GM12878 (cell line): ENCODE measurements at regions not wholly inside any gene's neighbourhood (a gene's known extent, or its start where the extent isn't known, plus 50 kb on each side); places are given as distances from the start of the nearest gene placed in this dataset.

ENCODE experiments used
- ATAC-seq: fragments of 200-7000 bp; cut with Tn5 transposase; 3 replicates; pipeline ENCODE4 v1.9.1; 2020; ENCODE audit warnings: mild to moderate bottlenecking, moderate library complexity
- BruUV-seq: library from RNA; stranded (reverse); fragments of 400-500 nt; replicated peaks from 2 replicates; lab custom pipeline; 2021; lab: Mats Ljungman, UMichigan
- CTCF ChIA-PET: fragments of 300-600 bp; sonication (Branson Sonifier 250); formaldehyde crosslinking; extraction: SDS; loops from one replicate; lab custom pipeline; 2021; ENCODE audit warnings: inconsistent platforms; lab: Yijun Ruan, JAX
- POLR2A ChIA-PET: fragments of 350-600 bp; formaldehyde crosslinking; extraction: SDS; loops from one replicate; lab custom pipeline; 2021; ENCODE audit warnings: inconsistent platforms; lab: Charles Lee
- RAD21 ChIA-PET: fragments of 300-600 bp; sonication (Branson Sonifier 250); formaldehyde crosslinking; loops from one replicate; lab custom pipeline; 2023; ENCODE audit warnings: antibody characterized with exemption; ENCODE audit not compliant: unreplicated experiment; lab: Charles Lee
- SMC1A ChIA-PET: fragments of 300-600 bp; sonication (Branson Sonifier 250); formaldehyde crosslinking; loops from one replicate; lab custom pipeline; 2023; ENCODE audit not compliant: unreplicated experiment, uncharacterized antibody; lab: Charles Lee
- DNase-seq: peaks from one replicate; pipeline ENCODE4 v3.0.0-alpha.2; 2011; ENCODE audit warnings: low read depth, low spot score
- FAIRE-seq: peaks from 3 replicates; lab custom pipeline; 2011; peaks lifted over from hg19 to GRCh38; lab: Jason Lieb, UNC
- H2AFZ ChIP-seq: 2 replicates; pipeline ENCODE4 v1.6.0; 2011; ENCODE audit warnings: low read depth, low read length, control low read depth; ENCODE audit not compliant: control insufficient read depth
- H3K27ac ChIP-seq: 2 replicates; pipeline ENCODE4 v1.5.1; 2011; ENCODE audit warnings: control low read depth; ENCODE audit not compliant: control insufficient read depth, insufficient read depth
- H3K27me3 ChIP-seq, 2 experiments: replicated peaks in 1 of 2; 2 replicates each; pipeline versions ENCODE4 v1.6.0 to v1.6.1; 2011; ENCODE audit warnings: low read length in 1 of 2; ENCODE audit not compliant: control insufficient read depth in 2 of 2, insufficient read depth in 2 of 2
- H3K36me3 ChIP-seq, 2 experiments: 2 replicates each; pipeline ENCODE4 v1.5.1; 2011; ENCODE audit warnings: low read length in 1 of 2; ENCODE audit not compliant: control insufficient read depth in 2 of 2, insufficient read depth in 2 of 2
- H3K4me1 ChIP-seq: 2 replicates; pipeline ENCODE4 v1.6.1; 2011; ENCODE audit warnings: mild to moderate bottlenecking, low read length, moderate library complexity, mixed read lengths; ENCODE audit not compliant: control insufficient read depth, insufficient read depth
- H3K4me2 ChIP-seq: 2 replicates; pipeline ENCODE4 v1.6.0; 2011; ENCODE audit warnings: control low read depth; ENCODE audit not compliant: control insufficient read depth, insufficient read depth
- H3K4me3 ChIP-seq: fragments of 200-600 bp; sonication (generic); 2 replicates; pipeline ENCODE4 v1.5.1; 2016
- H3K79me2 ChIP-seq: 2 replicates; pipeline ENCODE4 v1.6.0; 2011; ENCODE audit warnings: low read length; ENCODE audit not compliant: control insufficient read depth, insufficient read depth
- H3K9ac ChIP-seq: 2 replicates; pipeline ENCODE4 v1.8.0; 2011; ENCODE audit warnings: low read length, control low read depth, mixed read lengths; ENCODE audit not compliant: control insufficient read depth, insufficient read depth
- H3K9me3 ChIP-seq: replicated peaks from 3 replicates; pipeline ENCODE4 v1.5.1; 2011; ENCODE audit warnings: mild to moderate bottlenecking, low read length; ENCODE audit not compliant: control insufficient read depth, insufficient read depth
- H4K20me1 ChIP-seq: 2 replicates; pipeline ENCODE4 v1.6.0; 2011; ENCODE audit not compliant: control insufficient read depth, insufficient read depth
- ATF3 ChIP-seq: IDR thresholded peaks from 2 replicates; pipeline ENCODE4 v1.6.1; 2011; ENCODE audit warnings: low read depth, mild to moderate bottlenecking, low read length, moderate library complexity, borderline replicate concordance; ENCODE audit errors: extremely low read depth
- BACH1 ChIP-seq: fragments of 450-650 bp; IDR thresholded peaks from 2 replicates; pipeline ENCODE4 v1.6.1; 2017; ENCODE audit warnings: mild to moderate bottlenecking, borderline replicate concordance
- ETV6 ChIP-seq, 2 experiments: fragments of 450-650 bp in 1 of 2; IDR thresholded peaks in 1 of 2; conservative IDR thresholded peaks in 1 of 2; 2 replicates each; pipeline ENCODE4 v1.6.1; 2014; ENCODE audit warnings: antibody characterized with exemption in 1 of 2, borderline replicate concordance in 1 of 2, low read depth in 1 of 2, mild to moderate bottlenecking in 1 of 2, moderate library complexity in 1 of 2
- HDAC6 ChIP-seq: fragments of 200-600 bp; sonication (generic); IDR thresholded peaks from one replicate; pipeline ENCODE4 v1.8.0; 2017; ENCODE audit warnings: antibody characterized with exemption; ENCODE audit not compliant: unreplicated experiment
- JUNB ChIP-seq: IDR thresholded peaks from 2 replicates; pipeline ENCODE4 v1.6.1; 2016; ENCODE audit warnings: antibody characterized with exemption, mild to moderate bottlenecking
- MLLT1 ChIP-seq: fragments of 450-650 bp; IDR thresholded peaks from 2 replicates; pipeline ENCODE4 v1.6.1; 2016; ENCODE audit warnings: mild to moderate bottlenecking
- MTA3 ChIP-seq: IDR thresholded peaks from 2 replicates; pipeline ENCODE4 v1.6.1; 2012; ENCODE audit warnings: low read length, inconsistent platforms, borderline replicate concordance
- NFIC ChIP-seq: IDR thresholded peaks from 2 replicates; pipeline ENCODE4 v1.6.1; 2012; ENCODE audit warnings: low read depth, mild to moderate bottlenecking, inconsistent platforms, low read length, moderate library complexity
- POLR2A ChIP-seq: IDR thresholded peaks from 2 replicates; pipeline ENCODE4 v1.6.1; 2011; ENCODE audit warnings: low read depth, mild to moderate bottlenecking, low read length
- RELB ChIP-seq: fragments of 450-650 bp; IDR thresholded peaks from 2 replicates; pipeline ENCODE4 v1.6.1; 2017; ENCODE audit warnings: low read depth, mild to moderate bottlenecking, moderate library complexity
- RUNX3 ChIP-seq: IDR thresholded peaks from 2 replicates; pipeline ENCODE4 v1.6.1; 2012; ENCODE audit warnings: low read length, inconsistent platforms
- SMAD5 ChIP-seq: IDR thresholded peaks from 2 replicates; pipeline ENCODE4 v1.6.1; 2016; ENCODE audit warnings: antibody characterized with exemption, low read depth
- SREBF1 ChIP-seq: IDR thresholded peaks from 2 replicates; pipeline ENCODE4 v1.6.1; 2012; ENCODE audit warnings: mild to moderate bottlenecking, low read length
- STAT3 ChIP-seq: IDR thresholded peaks from 2 replicates; pipeline ENCODE4 v1.6.1; 2011; ENCODE audit warnings: low read depth, low read length, improper control_type of control experiment
- ZNF207 ChIP-seq: fragments of 450-650 bp; IDR thresholded peaks from 2 replicates; pipeline ENCODE4 v1.6.1; 2014; ENCODE audit warnings: antibody characterized with exemption, mild to moderate bottlenecking, borderline replicate concordance
- ZZZ3 ChIP-seq: IDR thresholded peaks from 2 replicates; pipeline ENCODE4 v1.6.1; 2011; ENCODE audit warnings: low read depth; ENCODE audit not compliant: control insufficient read depth, insufficient read length
- WGBS: methylation state at CpG from one replicate; pipeline ENCODE4 v1.1.6; 2016; ENCODE audit warnings: low lambda C conversion rate; ENCODE audit not compliant: insufficient replicate concordance, insufficient coverage; ENCODE audit errors: missing lambda C conversion rate; 5-methylcytosine and 5-hydroxymethylcytosine counted together
- in situ Hi-C: fragments of 300-500 bp; cut with MboI; formaldehyde crosslinking; loops from 9 replicates; pipeline ENCODE4 v1.14.3; 2018; ENCODE audit warnings: mixed read lengths
- intact Hi-C: fragments of 100-400 bp; cut with micrococcal nuclease; formaldehyde crosslinking; loops from one replicate; pipeline ENCODE4 v1.14.2; 2022; ENCODE audit not compliant: unreplicated experiment

GRCh38 chr6:167652042-167652700 is 174.5 kb upstream of the AFDN start:
- SMC1A ChIA-PET, result no interaction called here

GRCh38 chr6:167652701-167653095 is 174.0 kb upstream of the AFDN start:
- CTCF ChIA-PET, result no interaction called here
- H3K9ac ChIP-seq, result no peak overlapping the region
- H3K36me3 ChIP-seq, result no peaks in the 10 kb centered on the region
- no peaks in the 10 kb centered on the region for H3K4me1 ChIP-seq
- intact Hi-C loops, result no loop called here
- no peak for FAIRE-seq
- no peak overlapping the region for H3K4me2 ChIP-seq
- POLR2A ChIA-PET, result no interaction called here
- no peak overlapping the region for H2AFZ ChIP-seq
- H4K20me1 ChIP-seq, result no peaks in the 10 kb centered on the region
- RAD21 ChIA-PET, result no interaction called here
- SMC1A ChIA-PET, result no interaction called here
- no peak for DNase-seq
- no peak overlapping the region for H3K4me3 ChIP-seq
- H3K9me3 ChIP-seq, result no peaks in the 10 kb centered on the region; the same call in 2 of the 3 replicates
- H3K79me2 ChIP-seq, result no peaks in the 10 kb centered on the region
- no peak for ATAC-seq
- BruUV-seq, result no TSS peak
- in situ Hi-C loops, result no loop called here
- 27% methylated on average over 13 of the region's 13 CpGs for WGBS
- H3K27ac ChIP-seq, result no peak overlapping the region
- H3K27me3 ChIP-seq, result no peaks in the 10 kb centered on the region
- TF ChIP-seq STAT3 (no peak), POLR2A (no peak), ATF3 (no peak), ZZZ3 (no peak), RUNX3 (no peak), BACH1 (no peak), SMAD5 (no peak), ZNF207 (no peak), MLLT1 (no peak), ETV6 (conservative IDR thresholded peaks at IDR 0.05 in 1 of 2, IDR thresholded peaks at IDR 0.05 in 1 of 2; ENCODE audit: borderline replicate concordance in 1 of 2, low read depth in 1 of 2) (no peak)

More at GRCh38 chr6:167652042-167652700, 174.5 kb upstream of the AFDN start:
- Histone ChIP-seq H3K4me3 (no peak overlapping the region), H3K9me3 (no peaks in the 10 kb centered on the region; the same call in 2 of the 3 replicates), H4K20me1 (no peaks in the 10 kb centered on the region)
- RAD21 ChIA-PET, result no interaction called here
- 75% methylated on average over 18 of the region's 23 CpGs for WGBS
- POLR2A ChIA-PET, result no interaction called here
- TF ChIP-seq NFIC, result no peak
- TF ChIP-seq RELB, result no peak
- no peak for TF ChIP-seq SREBF1
- TF ChIP-seq MTA3, result no peak
- no peak for TF ChIP-seq JUNB
- TF ChIP-seq HDAC6, result no peak
- TF ChIP-seq, all 136 proteins: peak for 0
- ATAC-seq (no peak), DNase-seq (no peak), FAIRE-seq (no peak)
- Histone ChIP-seq H2AFZ (no peak overlapping the region), H3K4me1 (no peaks in the 10 kb centered on the region), H3K79me2 (no peaks in the 10 kb centered on the region), H3K27ac (no peak overlapping the region), H3K27me3 (no peaks in the 10 kb centered on the region), H3K9ac (no peak overlapping the region), H3K4me2 (no peak overlapping the region), H3K36me3 (no peaks in the 10 kb centered on the region)
- BruUV-seq, result no TSS peak
- intact Hi-C loops (no loop called here), in situ Hi-C loops (no loop called here)
- CTCF ChIA-PET, result no interaction called here
